Type B pancreatic cell (in vitro differentiated cells): ENCODE measurements at regions not wholly inside any gene's neighbourhood (a gene's known extent, or its start where the extent isn't known, plus 50 kb on each side); places are given as distances from the start of the nearest gene placed in this dataset.

Experiments used
- DNase-seq: peaks from one replicate; pipeline ENCODE4 v3.0.0; 2021; ENCODE audit warnings: mixed read lengths; ENCODE audit not compliant: unreplicated experiment; ENCODE audit errors: extremely low spot score
- H3K27ac Mint-ChIP-seq: 2 replicates; pipeline ENCODE4 v1.8.0; 2021; ENCODE audit warnings: mild to moderate bottlenecking, mixed read lengths
- H3K27me3 Mint-ChIP-seq: 2 replicates; pipeline ENCODE4 v1.8.0; 2021; ENCODE audit warnings: mixed read lengths
- H3K36me3 Mint-ChIP-seq: 2 replicates; pipeline ENCODE4 v1.8.0; 2021; ENCODE audit warnings: mixed read lengths
- H3K4me1 Mint-ChIP-seq: one replicate; pipeline ENCODE4 v1.8.0; 2021; ENCODE audit warnings: mixed read lengths; ENCODE audit not compliant: unreplicated experiment
- H3K4me3 Mint-ChIP-seq: 2 replicates; pipeline ENCODE4 v1.8.0; 2021; ENCODE audit warnings: mild to moderate bottlenecking, mixed read lengths
- H3K9me3 Mint-ChIP-seq: 2 replicates; pipeline ENCODE4 v1.8.0; 2021; ENCODE audit warnings: mixed read lengths
- CTCF ChIP-seq: fragments of 200-600 bp; sonication (generic); conservative IDR thresholded peaks from 2 replicates; pipeline ENCODE4 v1.5.0; 2021; ENCODE audit warnings: antibody characterized with exemption, mild to moderate bottlenecking

GRCh38 chr9:93897075-93897970 lies 57.8 kb downstream of the BARX1 start:
- DNase-seq, result peak; percentile 56
- Mint-ChIP-seq H3K9me3 (peaks cover 5% of the 10 kb centered on the region), H3K27ac (no peak overlapping the region)

GRCh38 chr9:93896496-93897033 lies 58.6 kb downstream of the BARX1 start:
- Mint-ChIP-seq H3K4me3 (no peak overlapping the region), H3K36me3 (no peaks in the 10 kb centered on the region), H3K9me3 (peaks cover 5% of the 10 kb centered on the region), H3K27me3 (peaks cover 4% of the 10 kb centered on the region), H3K4me1 (peaks cover 5% of the 10 kb centered on the region), H3K27ac (no peak overlapping the region)
- TF ChIP-seq CTCF, result no peak
- DNase-seq, result peak; percentile 53

More at GRCh38 chr9:93897075-93897970, 57.8 kb downstream of the BARX1 start:
- Mint-ChIP-seq H3K36me3 (no peaks in the 10 kb centered on the region), H3K27me3 (peaks cover 4% of the 10 kb centered on the region), H3K4me1 (peaks cover 5% of the 10 kb centered on the region), H3K4me3 (no peak overlapping the region)
- TF ChIP-seq CTCF, result no peak

GRCh38 chr9:93896093-93896492 lies 59.1 kb downstream of the BARX1 start:
- H3K27me3 Mint-ChIP-seq, result peaks cover 4% of the 10 kb centered on the region
- peak; percentile 50 for DNase-seq
- no peaks in the 10 kb centered on the region for H3K36me3 Mint-ChIP-seq
- peaks cover 5% of the 10 kb centered on the region for H3K4me1 Mint-ChIP-seq
- no peak overlapping the region for H3K27ac Mint-ChIP-seq
- H3K9me3 Mint-ChIP-seq, result peaks cover 5% of the 10 kb centered on the region
- H3K4me3 Mint-ChIP-seq, result no peak overlapping the region
- no peak for TF ChIP-seq CTCF

GRCh38 chr9:93895535-93895934 lies 59.6 kb downstream of the BARX1 start:
- Mint-ChIP-seq H3K27ac (no peak overlapping the region), H3K27me3 (peaks cover 4% of the 10 kb centered on the region), H3K9me3 (peaks cover 5% of the 10 kb centered on the region), H3K36me3 (no peaks in the 10 kb centered on the region), H3K4me3 (no peak overlapping the region), H3K4me1 (peaks cover 11% of the 10 kb centered on the region)
- DNase-seq, result peak; percentile 56
- TF ChIP-seq CTCF, result no peak

GRCh38 chr9:93894691-93895079 lies 60.5 kb downstream of the BARX1 start:
- H3K27me3 Mint-ChIP-seq, result no peaks in the 10 kb centered on the region
- no peaks in the 10 kb centered on the region for H3K36me3 Mint-ChIP-seq
- peaks cover 5% of the 10 kb centered on the region for H3K9me3 Mint-ChIP-seq
- H3K27ac Mint-ChIP-seq, result no peak overlapping the region
- TF ChIP-seq CTCF, result no peak
- no peak overlapping the region for H3K4me3 Mint-ChIP-seq
- peak; percentile 56 for DNase-seq
- peaks cover 16% of the 10 kb centered on the region for H3K4me1 Mint-ChIP-seq
